ENCODE measurements at regions not wholly inside any gene's neighbourhood (a gene's known extent, or its start where the extent isn't known, plus 50 kb on each side); places are given as distances from the start of the nearest gene placed in this dataset.

- no peak for TF ChIP-seq CTCF (IDR thresholded peaks at IDR 0.05; ENCODE audit: control insufficient read depth, insufficient read depth, low read depth, low read length, missing control alignments)
- DNase-seq (ENCODE audit: low read depth): no peak
- no peak overlapping the region for H3K4me3 ChIP-seq (ENCODE audit: control insufficient read depth, low read depth, low read length)
These were observed 302.0 kb downstream of the RAB28 start for GRCh38 chr4:13182133-13182532.

- DNase-seq (ENCODE audit: low read depth): no peak
- no peak for TF ChIP-seq CTCF (IDR thresholded peaks at IDR 0.05; ENCODE audit: control insufficient read depth, insufficient read depth, low read depth, low read length, missing control alignments)
- H3K4me3 ChIP-seq (ENCODE audit: control insufficient read depth, low read depth, low read length): no peak overlapping the region
These were observed 302.5 kb downstream of the RAB28 start for GRCh38 chr4:13181681-13182080.

GRCh38 chr4:13180701-13181100, 303.4 kb downstream of the RAB28 start:
- no peak overlapping the region for H3K4me3 ChIP-seq (ENCODE audit: control insufficient read depth, low read depth, low read length)
- TF ChIP-seq CTCF (IDR thresholded peaks at IDR 0.05; ENCODE audit: control insufficient read depth, insufficient read depth, low read depth, low read length, missing control alignments): no peak
- no peak for DNase-seq (ENCODE audit: low read depth)

- no peak for DNase-seq (ENCODE audit: low read depth)
- TF ChIP-seq CTCF (IDR thresholded peaks at IDR 0.05; ENCODE audit: control insufficient read depth, insufficient read depth, low read depth, low read length, missing control alignments): no peak
These were observed 305.5 kb downstream of the RAB28 start for GRCh38 chr4:13178621-13179020.

GRCh38 chr4:13176741-13177142, 307.4 kb downstream of the RAB28 start:
- no peak for TF ChIP-seq CTCF (IDR thresholded peaks at IDR 0.05; ENCODE audit: control insufficient read depth, insufficient read depth, low read depth, low read length, missing control alignments)
- no peak for DNase-seq (ENCODE audit: low read depth)

More at GRCh38 chr4:13178621-13179020, 305.5 kb downstream of the RAB28 start:
- H3K4me3 ChIP-seq (ENCODE audit: control insufficient read depth, low read depth, low read length): no peak overlapping the region

GRCh38 chr4:13174926-13175325, 309.2 kb downstream of the RAB28 start:
- no peak for DNase-seq (ENCODE audit: low read depth)
- TF ChIP-seq CTCF (IDR thresholded peaks at IDR 0.05; ENCODE audit: control insufficient read depth, insufficient read depth, low read depth, low read length, missing control alignments): no peak
- no peak overlapping the region for H3K4me3 ChIP-seq (ENCODE audit: control insufficient read depth, low read depth, low read length)

More at GRCh38 chr4:13176741-13177142, 307.4 kb downstream of the RAB28 start:
- H3K4me3 ChIP-seq (ENCODE audit: control insufficient read depth, low read depth, low read length): no peak overlapping the region

- no peak for TF ChIP-seq CTCF (IDR thresholded peaks at IDR 0.05; ENCODE audit: control insufficient read depth, insufficient read depth, low read depth, low read length, missing control alignments)
- DNase-seq (ENCODE audit: low read depth): no peak
- no peak overlapping the region for H3K4me3 ChIP-seq (ENCODE audit: control insufficient read depth, low read depth, low read length)
These were observed 310.1 kb downstream of the RAB28 start for GRCh38 chr4:13174001-13174400.
